Sigmoid colon (tissue), 6 donors: ENCODE measurements at regions not wholly inside any gene's neighbourhood (a gene's known extent, or its start where the extent isn't known, plus 50 kb on each side); places are given as distances from the start of the nearest gene placed in this dataset.

Experiments used
- DNase-seq: peaks from one replicate; pipeline ENCODE4 v3.0.0-alpha.2; 2019
- H3K27ac ChIP-seq, 4 donors: fragments of 200-600 bp; sonication (generic); one replicate each; pipeline ENCODE4 v1.5.1; 2016 to 2019; ENCODE audit warnings: mild to moderate bottlenecking in 1 of 4
- H3K27me3 ChIP-seq, 3 donors: fragments of 200-600 bp; sonication (generic); one replicate each; pipeline ENCODE4 v1.5.1; 2019; ENCODE audit warnings: mild to moderate bottlenecking in 1 of 3
- H3K36me3 ChIP-seq, 4 donors: fragments of 200-600 bp; sonication (generic); one replicate each; pipeline ENCODE4 v1.5.1; 2016 to 2019
- H3K4me1 ChIP-seq, 4 donors: fragments of 200-600 bp; sonication (generic); one replicate each; pipeline ENCODE4 v1.5.1; 2017 to 2019
- H3K4me3 ChIP-seq, 4 donors: fragments of 200-600 bp; sonication (generic); one replicate each; pipeline ENCODE4 v1.5.1; 2017 to 2019; ENCODE audit warnings: mild to moderate bottlenecking in 2 of 4, moderate library complexity in 1 of 4
- H3K9me3 ChIP-seq, 4 donors: fragments of 200-600 bp in 3 of 4; sonication (generic) in 3 of 4; one replicate each; pipeline versions ENCODE4 v1.5.1 to v1.6.1; 2013 to 2019
- EP300 ChIP-seq, 4 donors: sonication (generic); formaldehyde crosslinking; IDR thresholded peaks; one replicate each; pipeline ENCODE4 v1.6.1; 2017; ENCODE audit warnings: antibody characterized with exemption in 4 of 4
- POLR2A ChIP-seq, 2 donors: fragments of 450-650 bp; IDR thresholded peaks; one replicate each; pipeline ENCODE4 v1.6.1; 2016; ENCODE audit warnings: antibody characterized with exemption in 2 of 2, mild to moderate bottlenecking in 2 of 2, moderate library complexity in 2 of 2
- POLR2AphosphoS5 ChIP-seq, 4 donors: sonication (generic); formaldehyde crosslinking; IDR thresholded peaks; one replicate each; pipeline ENCODE4 v1.6.1; 2017; ENCODE audit warnings: antibody characterized with exemption in 4 of 4
- WGBS, 2 donors: extraction: QIAGEN DNeasy Blood & Tissue Kit; methylation state at CpG; one replicate each; pipeline ENCODE4 v1.1.7; 2013; 5-methylcytosine and 5-hydroxymethylcytosine counted together
- intact Hi-C: fragments of 100-400 bp; cut with DNase I; formaldehyde crosslinking; loops from one replicate; pipeline ENCODE4 v1.15.1; 2023
- TF ChIP-seq, protein P1 (sequence below), 4 experiments: fragments of 450-650 bp in 3 of 4; fragments of 200-600 bp in 1 of 4; IDR thresholded peaks; one replicate each; pipeline ENCODE4 v1.5.1; 2016 to 2019; ENCODE audit warnings: antibody characterized with exemption in 4 of 4, mild to moderate bottlenecking in 3 of 4, moderate library complexity in 2 of 4
- donor health status: healthy with polysubstance abuse.
- donor health status: healthy.

DNA sequence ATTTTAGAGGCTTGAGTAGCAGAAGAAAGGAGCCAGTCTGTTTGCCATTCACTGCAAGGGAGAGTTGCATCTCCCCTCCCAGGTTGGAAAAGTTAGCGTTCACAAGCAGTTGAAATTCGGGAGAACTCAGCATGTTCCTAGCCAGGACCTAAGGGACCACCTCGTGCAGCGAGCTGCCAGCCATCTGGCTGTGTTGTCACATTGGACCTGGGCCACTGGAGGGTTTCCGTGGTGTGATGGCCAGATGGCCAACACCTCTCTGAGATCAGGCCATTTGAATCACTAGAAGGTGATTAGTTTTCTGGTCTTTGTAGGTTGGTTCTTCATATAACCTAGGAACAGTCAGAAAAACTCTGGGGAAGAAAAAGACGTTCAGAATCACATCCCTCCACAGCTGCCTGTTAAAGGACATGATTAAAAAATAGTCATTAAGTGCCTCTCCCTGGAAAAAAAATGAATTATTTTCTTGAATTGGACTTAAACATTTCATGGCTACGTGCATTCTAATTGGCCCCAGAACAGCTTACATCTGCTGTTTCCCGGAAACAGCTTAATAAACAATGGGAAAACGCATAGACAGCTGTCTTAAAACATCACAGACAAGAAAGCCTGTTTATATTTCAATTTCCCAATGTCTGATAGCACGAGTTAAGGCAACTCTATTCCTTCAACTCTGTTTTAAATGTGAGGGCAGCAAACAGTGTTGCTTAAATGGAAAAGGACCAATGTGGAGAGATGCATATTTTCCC, 303.9 kb downstream of the TENT4A start:
- intact Hi-C loops = no loop called here
- Histone ChIP-seq H3K4me3 (no peak overlapping the region), H3K36me3 (no peaks in the 10 kb centered on the region), H3K27me3 (no peaks in the 10 kb centered on the region), H3K9me3 (peaks cover 0 to 9% (median 4%) of the 10 kb centered on the region in 4 donors), H3K27ac (no peak overlapping the region), H3K4me1 (no peaks in the 10 kb centered on the region)
- TF ChIP-seq POLR2AphosphoS5 (IDR thresholded peaks at IDR 0.05) (no peak), POLR2A (IDR thresholded peaks at IDR 0.05) (no peak), EP300 (IDR thresholded peaks at IDR 0.05) (no peak)
- TF ChIP-seq, protein P1, sequence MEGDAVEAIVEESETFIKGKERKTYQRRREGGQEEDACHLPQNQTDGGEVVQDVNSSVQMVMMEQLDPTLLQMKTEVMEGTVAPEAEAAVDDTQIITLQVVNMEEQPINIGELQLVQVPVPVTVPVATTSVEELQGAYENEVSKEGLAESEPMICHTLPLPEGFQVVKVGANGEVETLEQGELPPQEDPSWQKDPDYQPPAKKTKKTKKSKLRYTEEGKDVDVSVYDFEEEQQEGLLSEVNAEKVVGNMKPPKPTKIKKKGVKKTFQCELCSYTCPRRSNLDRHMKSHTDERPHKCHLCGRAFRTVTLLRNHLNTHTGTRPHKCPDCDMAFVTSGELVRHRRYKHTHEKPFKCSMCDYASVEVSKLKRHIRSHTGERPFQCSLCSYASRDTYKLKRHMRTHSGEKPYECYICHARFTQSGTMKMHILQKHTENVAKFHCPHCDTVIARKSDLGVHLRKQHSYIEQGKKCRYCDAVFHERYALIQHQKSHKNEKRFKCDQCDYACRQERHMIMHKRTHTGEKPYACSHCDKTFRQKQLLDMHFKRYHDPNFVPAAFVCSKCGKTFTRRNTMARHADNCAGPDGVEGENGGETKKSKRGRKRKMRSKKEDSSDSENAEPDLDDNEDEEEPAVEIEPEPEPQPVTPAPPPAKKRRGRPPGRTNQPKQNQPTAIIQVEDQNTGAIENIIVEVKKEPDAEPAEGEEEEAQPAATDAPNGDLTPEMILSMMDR (IDR thresholded peaks at IDR 0.05) = no peak
- no peak for DNase-seq
- WGBS, 2 donors = 68 to 71% methylated on average over 10 of the region's 10 CpGs

DNA sequence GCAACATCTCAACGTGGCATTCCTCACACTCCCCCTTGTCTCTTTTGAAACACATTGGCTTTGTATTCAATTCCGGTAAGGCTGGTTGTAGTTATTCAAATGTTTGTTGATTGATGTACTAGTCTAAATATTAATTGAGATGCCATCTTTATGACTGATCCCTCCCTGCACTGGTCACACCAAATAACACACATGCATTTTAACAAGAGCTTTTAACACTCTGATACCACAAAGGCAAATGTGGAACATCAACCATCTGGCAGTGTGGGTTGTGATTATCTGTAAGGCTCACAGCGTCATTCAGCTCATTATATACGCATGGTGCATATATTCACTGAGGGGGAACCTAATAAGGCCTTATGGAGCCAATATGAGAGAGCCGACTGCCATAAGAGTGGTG, 305.0 kb downstream of the TENT4A start:
- no peak for DNase-seq
- H3K36me3 ChIP-seq = no peaks in the 10 kb centered on the region
- no peaks in the 10 kb centered on the region for H3K27me3 ChIP-seq
- WGBS, 2 donors = 69 to 79% methylated on average over 5 of the region's 5 CpGs
- TF ChIP-seq, protein P1 (IDR thresholded peaks at IDR 0.05) = no peak
- no peak for TF ChIP-seq EP300 (IDR thresholded peaks at IDR 0.05)
- TF ChIP-seq POLR2A (IDR thresholded peaks at IDR 0.05) = no peak
- no peak for TF ChIP-seq POLR2AphosphoS5 (IDR thresholded peaks at IDR 0.05)
- no peak overlapping the region for H3K27ac ChIP-seq
- H3K4me1 ChIP-seq = no peaks in the 10 kb centered on the region
- peaks cover 0 to 15% (median 12%) of the 10 kb centered on the region in 4 donors for H3K9me3 ChIP-seq
- H3K4me3 ChIP-seq = no peak overlapping the region
- intact Hi-C loops = no loop called here

DNA sequence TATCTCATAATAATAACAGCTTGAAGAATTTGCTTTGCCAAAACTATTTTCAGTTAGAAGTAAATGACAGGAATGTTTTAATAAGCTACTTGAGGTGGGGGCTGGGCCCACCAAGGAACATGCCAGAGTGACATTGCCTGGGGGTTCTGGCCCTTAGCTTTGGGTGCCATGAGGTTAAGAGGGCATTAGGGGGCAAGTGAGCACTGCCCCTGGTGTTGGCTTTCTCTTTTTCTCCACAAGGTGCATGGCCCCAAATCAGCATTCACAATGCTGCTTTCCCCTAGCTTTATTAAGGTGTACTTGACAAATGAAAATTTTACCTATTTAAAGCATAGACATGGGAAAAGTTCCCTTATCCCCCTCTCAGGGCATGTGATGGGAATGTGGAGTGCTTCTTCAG, 305.4 kb downstream of the TENT4A start:
- Histone ChIP-seq H3K27ac (no peak overlapping the region), H3K4me3 (no peak overlapping the region), H3K27me3 (no peaks in the 10 kb centered on the region), H3K9me3 (peaks cover 0 to 17% (median 12%) of the 10 kb centered on the region in 4 donors), H3K4me1 (no peaks in the 10 kb centered on the region), H3K36me3 (no peaks in the 10 kb centered on the region)
- intact Hi-C loops = no loop called here
- TF ChIP-seq POLR2A (IDR thresholded peaks at IDR 0.05) (no peak), POLR2AphosphoS5 (IDR thresholded peaks at IDR 0.05) (no peak), EP300 (IDR thresholded peaks at IDR 0.05) (no peak)
- TF ChIP-seq, protein P1 (IDR thresholded peaks at IDR 0.05) = no peak
- DNase-seq = no peak

DNA sequence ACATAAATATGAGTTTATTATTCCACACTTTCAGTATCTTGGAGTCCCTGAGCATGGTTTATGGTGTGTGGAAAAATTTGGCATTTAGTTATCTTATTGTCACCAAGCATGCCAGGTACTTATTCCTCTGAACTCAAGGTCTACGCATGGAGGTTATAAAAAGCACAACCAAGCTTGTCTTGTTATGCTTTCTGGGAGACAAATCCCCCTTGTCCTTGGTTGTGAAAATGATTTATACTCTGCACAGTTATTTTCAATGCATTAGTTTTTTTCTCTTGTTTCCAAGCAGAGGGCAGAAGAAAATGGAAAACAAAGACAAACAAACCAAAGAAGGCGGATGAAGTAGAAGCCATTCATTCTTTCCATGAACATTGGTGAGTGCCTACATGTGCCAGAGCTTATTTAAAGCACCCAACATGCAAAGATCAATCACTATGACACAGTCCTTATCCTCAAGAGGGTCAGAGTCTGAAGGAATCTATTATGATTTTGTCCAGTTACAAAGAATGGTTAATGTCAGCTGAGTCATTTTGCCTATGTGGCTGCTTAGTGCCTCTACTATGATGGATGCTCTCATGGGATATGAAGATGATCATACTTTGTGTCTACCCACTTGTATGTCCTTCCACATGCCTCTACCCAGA, 323.1 kb downstream of the TENT4A start:
- no peaks in the 10 kb centered on the region for H3K27me3 ChIP-seq
- intact Hi-C loops = no loop called here
- no peaks in the 10 kb centered on the region for H3K9me3 ChIP-seq
- TF ChIP-seq, protein P1 (IDR thresholded peaks at IDR 0.05) = no peak
- TF ChIP-seq POLR2A (IDR thresholded peaks at IDR 0.05) (no peak), EP300 (IDR thresholded peaks at IDR 0.05) (no peak), POLR2AphosphoS5 (IDR thresholded peaks at IDR 0.05) (no peak)
- 82 to 88% methylated on average over 2 of the region's 2 CpGs for WGBS, 2 donors
- H3K27ac ChIP-seq = no peak overlapping the region
- no peaks in the 10 kb centered on the region for H3K36me3 ChIP-seq
- H3K4me3 ChIP-seq = no peak overlapping the region
- H3K4me1 ChIP-seq = no peaks in the 10 kb centered on the region
- no peak for DNase-seq
